GM13977 (cell line): ENCODE measurements at regions not wholly inside any gene's neighbourhood (a gene's known extent, or its start where the extent isn't known, plus 50 kb on each side); places are given as distances from the start of the nearest gene placed in this dataset.

Experiments used
- DNase-seq: peaks from one replicate; pipeline ENCODE4 v3.0.0; 2012; ENCODE audit warnings: low spot score
- CTCF ChIP-seq: IDR thresholded peaks from 2 replicates; pipeline ENCODE4 v1.5.1; 2012; ENCODE audit warnings: mild to moderate bottlenecking, control low read depth; ENCODE audit not compliant: insufficient read depth; ENCODE audit errors: extremely low read depth, missing control alignments
- in situ Hi-C: fragments of 300-500 bp; cut with MboI; formaldehyde crosslinking; loops from one replicate; pipeline ENCODE4 v1.12.0; 2022; ENCODE audit warnings: low sequenced_read_pairs, low pct_unique_long_range_greater_than_20kb, mixed read lengths, inconsistent platforms; ENCODE audit not compliant: unreplicated experiment

- in situ Hi-C loops, result no loop called here
- TF ChIP-seq CTCF, result no peak
- no peak for DNase-seq
Measured at GRCh38 chr2:8369522-8369921, 312.3 kb upstream of the ID2 start.

- no peak for DNase-seq
- no peak for TF ChIP-seq CTCF
- in situ Hi-C loops, result no loop called here
Measured at GRCh38 chr2:8370258-8370802, 311.5 kb upstream of the ID2 start.

GRCh38 chr2:8371653-8372052, 310.2 kb upstream of the ID2 start:
- DNase-seq, result no peak
- TF ChIP-seq CTCF, result no peak
- in situ Hi-C loops, result no loop called here

GRCh38 chr2:8374782-8375181, 307.1 kb upstream of the ID2 start:
- in situ Hi-C loops, result no loop called here
- DNase-seq, result no peak
- TF ChIP-seq CTCF, result no peak

GRCh38 chr2:8376603-8377410, 305.0 kb upstream of the ID2 start:
- no peak for TF ChIP-seq CTCF
- DNase-seq, result no peak
- in situ Hi-C loops, result no loop called here

GRCh38 chr2:8378016-8378810, 303.6 kb upstream of the ID2 start:
- peak; percentile 46 for DNase-seq
- TF ChIP-seq CTCF, result no peak
- in situ Hi-C loops, result no loop called here
